HG02763 (cell line): ENCODE measurements at regions not wholly inside any gene's neighbourhood (a gene's known extent, or its start where the extent isn't known, plus 50 kb on each side); places are given as distances from the start of the nearest gene placed in this dataset.

ENCODE experiments used
- ATAC-seq: cut with Tn5 transposase; IDR thresholded peaks from one replicate; pipeline ENCODE4 v1.9.1; 2021; ENCODE audit warnings: mild to moderate bottlenecking, moderate library complexity; ENCODE audit not compliant: unreplicated experiment

- no peak for ATAC-seq
Measured at GRCh38 chr3:61311044-61311443, 59.8 kb upstream of the FHIT start.

DNA sequence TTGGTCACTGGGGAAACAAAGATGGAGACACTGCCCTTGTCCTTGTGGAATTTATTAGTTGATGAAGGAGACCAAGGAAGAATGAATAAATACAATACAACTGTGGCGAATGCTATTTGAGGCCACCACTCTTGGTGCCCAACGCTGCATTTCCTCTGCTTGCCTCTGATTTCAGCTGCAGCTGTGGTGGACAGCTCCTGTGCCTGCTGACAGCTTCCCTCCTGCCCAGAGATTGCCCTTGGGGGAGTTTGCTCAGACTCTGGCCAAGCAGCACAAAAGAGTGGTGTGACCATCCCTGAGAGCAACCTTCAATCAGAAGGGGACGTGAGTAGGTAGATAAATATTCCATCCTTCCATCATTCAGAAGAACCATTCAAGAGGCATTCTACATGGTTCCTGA is 64.6 kb upstream of the FHIT start:
- ATAC-seq: no peak

- ATAC-seq: no peak
Measured at GRCh38 chr3:61323094-61323493, 71.8 kb upstream of the FHIT start.

GRCh38 chr3:61331929-61332552 is 80.8 kb upstream of the FHIT start:
- no peak for ATAC-seq

DNA sequence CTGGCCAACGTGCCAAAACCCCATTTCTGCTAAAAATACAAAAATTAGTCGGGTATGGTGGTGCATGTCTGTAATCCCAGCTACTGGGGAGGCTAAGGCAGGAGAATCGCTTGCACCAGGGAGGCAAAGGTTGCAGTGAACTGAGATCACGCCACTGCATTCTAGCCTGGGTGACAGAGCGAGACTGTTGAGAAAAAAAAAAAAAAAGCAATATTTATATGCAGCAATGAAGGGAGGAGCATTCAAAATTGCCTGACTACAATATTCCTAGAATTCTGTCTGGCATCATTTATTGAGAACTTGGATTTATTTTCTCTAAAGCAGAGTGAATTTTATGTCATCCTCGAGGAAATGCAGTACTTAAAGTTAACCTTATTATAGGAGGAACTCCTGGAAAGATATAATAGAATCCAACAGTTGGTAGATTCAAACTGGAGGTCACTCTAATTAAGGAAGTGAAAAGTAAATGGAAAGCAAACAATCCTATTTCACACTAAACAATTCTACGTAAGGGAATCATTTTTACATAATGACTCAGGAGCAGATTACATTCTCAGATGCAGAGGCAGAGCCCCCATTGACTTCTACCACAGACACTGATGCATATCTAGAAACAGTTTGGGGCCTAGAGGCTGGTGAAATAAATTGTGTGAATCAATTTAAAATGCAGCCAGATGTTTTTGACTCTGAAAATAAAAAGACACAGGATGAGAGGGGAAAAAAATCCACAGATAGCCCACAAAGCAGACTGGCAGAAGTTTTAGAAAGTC is 82.1 kb upstream of the FHIT start:
- no peak for ATAC-seq

DNA sequence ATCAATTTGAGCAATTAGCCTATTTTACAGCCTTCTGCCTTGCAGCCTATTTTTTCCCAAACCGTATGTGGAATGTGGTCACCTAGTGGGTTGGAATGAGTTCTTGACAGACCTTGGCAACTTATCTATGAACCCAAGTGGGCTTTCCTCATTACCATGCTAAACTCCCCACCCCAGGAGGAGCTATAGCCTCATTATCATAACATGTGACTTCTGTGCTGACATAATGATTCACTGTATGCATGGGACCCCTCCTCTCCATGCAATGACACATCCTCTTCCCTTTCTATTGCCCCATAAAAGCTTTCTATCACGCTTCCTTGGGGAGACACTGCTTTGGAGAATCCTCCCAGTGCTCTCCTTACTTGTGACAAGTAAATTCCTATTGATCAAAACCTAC is 83.5 kb upstream of the FHIT start:
- ATAC-seq: no peak

GRCh38 chr3:61340931-61341461 is 89.7 kb upstream of the FHIT start:
- ATAC-seq: no peak

- ATAC-seq: no peak
Measured at GRCh38 chr3:61343543-61343942, 92.3 kb upstream of the FHIT start.

DNA sequence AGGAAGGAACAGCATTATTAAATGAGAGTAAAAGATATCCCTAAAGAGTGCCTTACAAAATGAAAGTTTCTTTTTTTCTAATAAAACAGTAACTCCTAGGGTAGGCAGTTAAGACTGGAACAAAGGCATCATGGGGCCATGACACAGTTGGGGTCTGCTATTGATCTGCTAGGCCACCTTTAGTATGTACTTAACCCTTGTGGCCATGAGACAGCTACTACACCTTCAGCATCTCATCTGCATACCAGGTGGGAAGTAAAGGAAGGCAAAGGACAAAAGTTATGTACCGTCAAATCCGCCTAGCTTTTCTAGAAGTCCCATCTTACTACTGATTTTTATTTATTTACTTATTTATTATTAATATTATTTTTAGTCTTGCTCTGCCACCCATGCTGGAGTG is 93.8 kb upstream of the FHIT start:
- no peak for ATAC-seq

GRCh38 chr3:61347981-61348380 is 96.7 kb upstream of the FHIT start:
- no peak for ATAC-seq

- ATAC-seq: no peak
Measured at GRCh38 chr3:61349717-61350116, 98.5 kb upstream of the FHIT start.

GRCh38 chr3:61350782-61351309 is 99.6 kb upstream of the FHIT start:
- ATAC-seq: no peak

DNA sequence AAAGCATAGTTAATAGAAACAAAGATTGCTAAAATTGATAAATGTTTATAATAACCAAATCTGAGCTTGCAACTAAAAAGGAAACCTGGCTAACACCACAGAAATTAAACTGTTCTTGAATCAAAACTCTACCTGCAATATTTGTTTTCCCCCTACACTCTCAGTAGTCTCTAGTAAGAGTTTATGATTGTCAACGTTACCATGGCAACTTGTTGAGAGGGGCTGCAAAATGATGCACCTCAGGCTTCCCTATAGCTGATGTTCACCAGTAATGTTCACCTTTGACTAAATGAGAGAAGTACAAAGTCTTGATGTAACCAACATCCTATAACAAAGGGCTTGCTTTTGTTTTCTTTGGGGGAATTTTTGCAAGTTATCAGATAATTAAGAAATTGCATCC is 101.1 kb upstream of the FHIT start:
- ATAC-seq: no peak

DNA sequence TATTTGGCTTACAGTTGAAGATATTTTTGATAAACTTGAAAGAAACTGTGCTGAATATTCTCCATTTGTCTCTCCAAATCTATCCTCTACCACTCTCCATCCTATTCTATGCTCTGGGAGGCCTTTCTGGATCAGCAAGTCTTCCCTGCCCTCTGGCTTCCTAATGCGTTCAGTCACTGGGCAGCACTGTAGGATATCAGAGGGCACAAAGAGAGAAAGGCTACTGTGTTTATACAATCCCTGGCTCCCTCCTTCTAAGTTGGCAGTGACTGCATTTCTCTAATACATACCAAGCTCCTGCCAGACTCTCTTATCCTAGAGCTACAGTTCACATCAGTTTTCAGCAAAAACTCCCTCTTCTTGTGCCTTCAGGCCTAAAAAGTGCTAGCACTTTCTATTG is 102.1 kb upstream of the FHIT start:
- no peak for ATAC-seq

GRCh38 chr3:61354604-61355003 is 103.4 kb upstream of the FHIT start:
- ATAC-seq: no peak

DNA sequence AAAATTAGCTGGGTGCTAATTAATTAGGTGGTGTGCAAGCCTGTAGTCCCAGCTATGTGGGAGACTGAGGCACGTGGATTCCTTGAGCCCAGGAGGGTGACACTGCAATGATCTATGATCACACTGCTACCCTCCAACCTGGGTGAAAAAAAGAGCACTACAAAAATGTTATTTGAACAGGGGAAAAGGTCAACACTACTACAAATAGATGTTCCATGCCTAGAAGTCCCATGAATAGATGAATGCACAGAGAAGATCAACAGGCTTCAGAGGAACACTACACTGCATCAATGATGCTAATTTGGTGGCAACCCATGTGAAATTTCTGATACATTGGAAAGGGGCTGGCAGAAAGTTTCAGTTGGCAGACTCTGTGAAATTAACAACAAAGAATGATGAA is 105.4 kb upstream of the FHIT start:
- ATAC-seq: no peak

GRCh38 chr3:61357902-61358301 is 106.7 kb upstream of the FHIT start:
- ATAC-seq: no peak

DNA sequence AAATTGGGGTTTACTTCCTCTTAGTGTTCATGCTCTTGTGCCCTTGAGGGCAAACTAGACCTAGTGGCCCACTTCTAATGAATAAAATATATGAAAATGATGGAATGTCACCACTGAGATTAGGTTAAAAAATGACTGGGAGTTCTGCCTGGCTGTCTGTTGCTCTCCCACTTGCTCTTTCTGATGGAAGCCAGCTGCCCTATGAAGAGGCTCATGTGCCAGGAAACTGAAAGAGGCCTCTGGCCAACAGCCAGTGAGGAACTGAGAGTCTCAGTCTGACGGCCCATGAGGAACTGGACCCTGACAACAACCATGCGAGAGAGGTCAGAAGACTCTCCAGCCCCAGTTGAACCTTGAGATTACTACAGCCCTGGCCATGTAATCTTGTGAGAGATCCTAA is 107.1 kb upstream of the FHIT start:
- peak; percentile 100 for ATAC-seq

GRCh38 chr3:61360297-61360965 is 109.2 kb upstream of the FHIT start:
- ATAC-seq: no peak

DNA sequence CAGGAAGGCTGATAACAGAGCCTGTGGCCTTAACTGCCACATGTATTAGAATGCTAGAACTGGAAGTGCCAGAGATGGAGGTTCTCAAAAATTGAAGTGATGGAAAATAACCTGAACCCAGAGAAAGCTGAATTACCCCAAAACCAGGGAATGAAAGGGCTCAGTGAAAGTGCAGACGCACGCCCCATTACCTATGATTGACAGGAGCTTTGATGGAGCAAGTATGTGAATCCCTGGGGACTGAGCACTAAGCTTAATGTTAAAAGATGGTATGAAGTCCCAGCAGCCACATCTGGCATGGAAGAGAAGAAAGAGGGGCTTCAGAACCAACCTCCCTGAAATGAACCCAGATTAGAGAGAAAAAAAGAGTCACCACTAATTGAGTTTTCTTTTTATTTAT is 118.4 kb upstream of the FHIT start:
- no peak for ATAC-seq

- no peak for ATAC-seq
Measured at GRCh38 chr3:61371123-61371522, 119.9 kb upstream of the FHIT start.

DNA sequence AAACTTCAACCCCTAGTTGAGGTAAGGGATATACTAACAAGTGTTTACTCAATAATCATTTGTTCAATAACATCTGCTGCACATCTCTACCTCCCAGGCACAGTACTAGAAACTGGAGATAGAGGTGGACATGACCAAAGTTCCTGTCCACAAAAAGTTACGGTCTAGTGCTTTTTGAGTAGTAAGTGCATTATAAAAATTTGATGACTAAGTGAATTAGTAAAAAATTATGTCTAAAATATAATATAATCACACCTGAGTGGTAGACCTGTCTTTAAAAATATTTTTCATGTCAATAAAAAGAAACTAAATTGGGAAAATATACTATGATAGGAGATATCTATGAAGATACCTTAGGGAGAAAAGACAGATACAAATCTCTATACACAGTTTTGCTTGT is 121.5 kb upstream of the FHIT start:
- no peak for ATAC-seq
